SU-DHL-6 (cell line): ENCODE measurements at regions not wholly inside any gene's neighbourhood (a gene's known extent, or its start where the extent isn't known, plus 50 kb on each side); places are given as distances from the start of the nearest gene placed in this dataset.

Source experiments
- H2AFZ ChIP-seq: fragments of 200-600 bp; sonication (generic); 2 replicates; pipeline ENCODE4 v1.6.1; 2014; ENCODE audit warnings: low read depth, mild to moderate bottlenecking, moderate library complexity, mixed read lengths, antibody characterized with exemption, low read length; ENCODE audit not compliant: severe bottlenecking
- H3F3A ChIP-seq: fragments of 200-600 bp; shearing (Covaris generic); 2 replicates; pipeline ENCODE4 v1.6.0; 2016; ENCODE audit warnings: antibody characterized with exemption, mild to moderate bottlenecking; ENCODE audit not compliant: insufficient read depth
- H3K27ac ChIP-seq: fragments of 200-600 bp; sonication (generic); 2 replicates; pipeline ENCODE4 v1.5.1; 2016; ENCODE audit warnings: low read depth, mild to moderate bottlenecking, low read length, moderate library complexity, mixed read lengths
- H3K27me3 ChIP-seq: fragments of 200-600 bp; sonication (generic), shearing (Covaris generic); 2 replicates; pipeline ENCODE4 v1.6.0; 2014; ENCODE audit warnings: mild to moderate bottlenecking, low read length
- H3K36me3 ChIP-seq: fragments of 200-600 bp; sonication (generic); 2 replicates; pipeline ENCODE4 v1.6.1; 2014; ENCODE audit warnings: mild to moderate bottlenecking, low read length, mixed read lengths
- H3K4me2 ChIP-seq: fragments of 300-600, 200-600 bp; shearing (Covaris generic), sonication (generic); 2 replicates; pipeline ENCODE4 v1.6.0; 2014; ENCODE audit warnings: low read length, low read depth, mild to moderate bottlenecking; ENCODE audit not compliant: poor library complexity, severe bottlenecking
- H3K4me3 ChIP-seq: fragments of 200-600 bp; sonication (generic); 2 replicates; pipeline ENCODE4 v1.5.1; 2014; ENCODE audit warnings: antibody characterized with exemption, low read length, mild to moderate bottlenecking, mixed read lengths; ENCODE audit not compliant: insufficient read depth, poor library complexity, severe bottlenecking
- H3K79me2 ChIP-seq: fragments of 200-600 bp; sonication (generic); 2 replicates; pipeline ENCODE4 v1.6.1; 2014; ENCODE audit warnings: mild to moderate bottlenecking, low read length, moderate library complexity; ENCODE audit not compliant: insufficient read depth
- H3K9ac ChIP-seq: fragments of 200-600 bp; sonication (generic); 2 replicates; pipeline ENCODE4 v1.7.0; 2014; ENCODE audit warnings: mild to moderate bottlenecking, low read length
- H3K9me2 ChIP-seq: fragments of 200-600 bp; sonication (generic); replicated peaks from 2 replicates; pipeline ENCODE4 v1.6.1; 2014; ENCODE audit warnings: low read length; ENCODE audit not compliant: insufficient read depth
- H3K9me3 ChIP-seq: fragments of 200-600 bp; sonication (generic); 2 replicates; pipeline ENCODE4 v1.6.1; 2014; ENCODE audit warnings: low read length, mixed read lengths; ENCODE audit not compliant: insufficient read depth
- H4K20me1 ChIP-seq: fragments of 200-600 bp; sonication (generic); 2 replicates; pipeline ENCODE4 v1.6.1; 2014; ENCODE audit warnings: low read depth, mild to moderate bottlenecking, antibody characterized with exemption, low read length, moderate library complexity, mixed read lengths
- CTCF ChIP-seq: fragments of 200-600 bp; sonication (generic); IDR thresholded peaks from one replicate; pipeline ENCODE4 v1.5.1; 2017; ENCODE audit warnings: antibody characterized with exemption, mild to moderate bottlenecking, low read length, moderate library complexity; ENCODE audit not compliant: insufficient read depth, poor library complexity, severe bottlenecking
- EZH2phosphoT487 ChIP-seq: fragments of 200-600 bp; sonication (generic), shearing (Covaris generic); conservative IDR thresholded peaks from 2 replicates; pipeline ENCODE4 v1.6.1; 2018; ENCODE audit warnings: mild to moderate bottlenecking, antibody characterized with exemption, low read length, moderate library complexity, mixed read lengths

- Histone ChIP-seq H3K4me3 (no peak overlapping the region), H3F3A (no peaks in the 10 kb centered on the region), H2AFZ (no peak overlapping the region), H3K9me2 (no peaks in the 10 kb centered on the region), H3K27me3 (no peaks in the 10 kb centered on the region), H3K36me3 (no peaks in the 10 kb centered on the region), H3K27ac (no peak overlapping the region), H3K79me2 (no peaks in the 10 kb centered on the region), H3K9ac (no peak overlapping the region), H3K9me3 (no peaks in the 10 kb centered on the region), H3K4me2 (no peak overlapping the region), H4K20me1 (no peaks in the 10 kb centered on the region)
- no peak for TF ChIP-seq EZH2phosphoT487
These were observed 84.2 kb upstream of the STEAP1B start for GRCh38 chr7:22584179-22584578.

- no peaks in the 10 kb centered on the region for H3K36me3 ChIP-seq
- H3K27ac ChIP-seq: no peak overlapping the region
- no peak overlapping the region for H3K9ac ChIP-seq
- H2AFZ ChIP-seq: no peak overlapping the region
- no peaks in the 10 kb centered on the region for H3K79me2 ChIP-seq
- H3K9me3 ChIP-seq: no peaks in the 10 kb centered on the region
- no peak for TF ChIP-seq CTCF
- no peaks in the 10 kb centered on the region for H4K20me1 ChIP-seq
- H3K9me2 ChIP-seq: no peaks in the 10 kb centered on the region
- H3K4me3 ChIP-seq: no peak overlapping the region
- no peak overlapping the region for H3K4me2 ChIP-seq
- no peaks in the 10 kb centered on the region for H3K27me3 ChIP-seq
- H3F3A ChIP-seq: no peaks in the 10 kb centered on the region
These were observed 83.1 kb upstream of the STEAP1B start for GRCh38 chr7:22582863-22583622.

GRCh38 chr7:22581099-22581498 lies 81.1 kb upstream of the STEAP1B start:
- Histone ChIP-seq H3K79me2 (no peaks in the 10 kb centered on the region), H3K9me2 (no peaks in the 10 kb centered on the region), H3K27me3 (no peaks in the 10 kb centered on the region), H3K36me3 (no peaks in the 10 kb centered on the region), H4K20me1 (no peaks in the 10 kb centered on the region), H3K4me2 (no peak overlapping the region), H3K9me3 (no peaks in the 10 kb centered on the region), H2AFZ (no peak overlapping the region), H3K4me3 (no peak overlapping the region), H3K27ac (no peak overlapping the region), H3K9ac (no peak overlapping the region), H3F3A (no peaks in the 10 kb centered on the region)
- no peak for TF ChIP-seq CTCF
- no peak for TF ChIP-seq EZH2phosphoT487

- no peaks in the 10 kb centered on the region for H3K79me2 ChIP-seq
- no peaks in the 10 kb centered on the region for H4K20me1 ChIP-seq
- no peaks in the 10 kb centered on the region for H3F3A ChIP-seq
- H3K36me3 ChIP-seq: no peaks in the 10 kb centered on the region
- no peak for TF ChIP-seq EZH2phosphoT487
- no peak for TF ChIP-seq CTCF
- no peak overlapping the region for H3K4me3 ChIP-seq
- H3K9ac ChIP-seq: no peak overlapping the region
- H3K4me2 ChIP-seq: no peak overlapping the region
- H3K9me2 ChIP-seq: no peaks in the 10 kb centered on the region
- H3K27ac ChIP-seq: no peak overlapping the region
- H3K27me3 ChIP-seq: no peaks in the 10 kb centered on the region
- H3K9me3 ChIP-seq: no peaks in the 10 kb centered on the region
- H2AFZ ChIP-seq: no peak overlapping the region
These were observed 80.0 kb upstream of the STEAP1B start for GRCh38 chr7:22579961-22580360.
